ENCODE measurements at regions not wholly inside any gene's neighbourhood (a gene's known extent, or its start where the extent isn't known, plus 50 kb on each side); places are given as distances from the start of the nearest gene placed in this dataset.

GRCh38 chr13:44120849-44121755, 241.4 kb downstream of the LACC1 start:
- DNase-seq (ENCODE audit: low read depth), result no peak

- no peak for DNase-seq (ENCODE audit: low read depth)
These were observed 244.6 kb downstream of the LACC1 start for GRCh38 chr13:44124352-44124751.

GRCh38 chr13:44125943-44126469, 246.3 kb downstream of the LACC1 start:
- no peak for DNase-seq (ENCODE audit: low read depth)

- DNase-seq (ENCODE audit: low read depth), result no peak
These were observed 245.0 kb upstream of the SERP2 start for GRCh38 chr13:44128552-44129001.

GRCh38 chr13:44129418-44129817, 244.2 kb upstream of the SERP2 start:
- no peak for DNase-seq (ENCODE audit: low read depth)

- DNase-seq (ENCODE audit: low read depth), result no peak
These were observed 242.5 kb upstream of the SERP2 start for GRCh38 chr13:44131069-44131614.

GRCh38 chr13:44132710-44133109, 240.9 kb upstream of the SERP2 start:
- no peak for DNase-seq (ENCODE audit: low read depth)

GRCh38 chr13:44133626-44134025, 240.0 kb upstream of the SERP2 start:
- DNase-seq (ENCODE audit: low read depth), result no peak

GRCh38 chr13:44135566-44135965, 238.1 kb upstream of the SERP2 start:
- no peak for DNase-seq (ENCODE audit: low read depth)

GRCh38 chr13:44136696-44137268, 236.8 kb upstream of the SERP2 start:
- no peak for DNase-seq (ENCODE audit: low read depth)

GRCh38 chr13:44137466-44137865, 236.2 kb upstream of the SERP2 start:
- DNase-seq (ENCODE audit: low read depth), result no peak

- no peak for DNase-seq (ENCODE audit: low read depth)
These were observed 233.5 kb upstream of the SERP2 start for GRCh38 chr13:44140146-44140545.

GRCh38 chr13:44140888-44141724, 232.5 kb upstream of the SERP2 start:
- DNase-seq (ENCODE audit: low read depth), result peak; percentile 4

- peak; percentile 91 for DNase-seq (ENCODE audit: low read depth)
These were observed 231.7 kb upstream of the SERP2 start for GRCh38 chr13:44141725-44142539.

- no peak for DNase-seq (ENCODE audit: low read depth)
These were observed 231.1 kb upstream of the SERP2 start for GRCh38 chr13:44142540-44142867.

GRCh38 chr13:44142941-44143665, 230.5 kb upstream of the SERP2 start:
- DNase-seq (ENCODE audit: low read depth), result no peak

- DNase-seq (ENCODE audit: low read depth), result no peak
These were observed 227.5 kb upstream of the SERP2 start for GRCh38 chr13:44146138-44146537.

GRCh38 chr13:44147233-44147632, 226.4 kb upstream of the SERP2 start:
- no peak for DNase-seq (ENCODE audit: low read depth)

GRCh38 chr13:44147648-44148047, 226.0 kb upstream of the SERP2 start:
- no peak for DNase-seq (ENCODE audit: low read depth)

- no peak for DNase-seq (ENCODE audit: low read depth)
These were observed 225.3 kb upstream of the SERP2 start for GRCh38 chr13:44148159-44148914.

All from stimulated activated CD8-positive, alpha-beta memory T cell treated with anti-CD3 and anti-CD28 coated beads, Interleukin-4, amount 100 ng/mL, for 24 hours (primary cell).